ENCODE measurements at regions not wholly inside any gene's neighbourhood (a gene's known extent, or its start where the extent isn't known, plus 50 kb on each side); places are given as distances from the start of the nearest gene placed in this dataset.

GRCh38 chr1:4599951-4600481 is 54.4 kb upstream of the AJAP1 start:
- H3K27ac ChIP-seq (ENCODE audit: low read depth, low read length) = no peak overlapping the region
- no peaks in the 10 kb centered on the region for H3K36me3 ChIP-seq (ENCODE audit: low read length)
- no peaks in the 10 kb centered on the region for H3K79me2 ChIP-seq (ENCODE audit: insufficient read depth, low read length)
- H3K9me2 ChIP-seq (replicated peaks; ENCODE audit: insufficient read depth, low read length) = no peaks in the 10 kb centered on the region
- H3K4me2 ChIP-seq (ENCODE audit: low read depth, low read length, poor library complexity, severe bottlenecking) = no peak overlapping the region
- H4K20me1 ChIP-seq (ENCODE audit: low read depth, low read length) = no peaks in the 10 kb centered on the region
- TF ChIP-seq EZH2phosphoT487 (conservative IDR thresholded peaks at IDR 0.05; ENCODE audit: low read length) = no peak
- no peak for TF ChIP-seq CTCF (IDR thresholded peaks at IDR 0.05; ENCODE audit: insufficient read depth, low read length, poor library complexity, severe bottlenecking)
- H3K9me3 ChIP-seq (ENCODE audit: insufficient read depth, low read length) = no peaks in the 10 kb centered on the region
- no peak overlapping the region for H2AFZ ChIP-seq (ENCODE audit: low read depth, low read length, severe bottlenecking)
- no peak overlapping the region for H3K4me3 ChIP-seq (ENCODE audit: insufficient read depth, low read length, poor library complexity, severe bottlenecking)
- H3K27me3 ChIP-seq (ENCODE audit: low read length) = no peaks in the 10 kb centered on the region
- no peaks in the 10 kb centered on the region for H3F3A ChIP-seq (ENCODE audit: insufficient read depth)
- H3K9ac ChIP-seq (ENCODE audit: low read length) = no peak overlapping the region

- Histone ChIP-seq H2AFZ (ENCODE audit: low read depth, low read length, severe bottlenecking) (no peak overlapping the region), H3K9ac (ENCODE audit: low read length) (no peak overlapping the region), H3F3A (ENCODE audit: insufficient read depth) (no peaks in the 10 kb centered on the region), H3K79me2 (ENCODE audit: insufficient read depth, low read length) (no peaks in the 10 kb centered on the region), H3K9me3 (ENCODE audit: insufficient read depth, low read length) (no peaks in the 10 kb centered on the region), H3K9me2 (replicated peaks; ENCODE audit: insufficient read depth, low read length) (no peaks in the 10 kb centered on the region), H3K4me3 (ENCODE audit: insufficient read depth, low read length, poor library complexity, severe bottlenecking) (no peak overlapping the region), H3K27ac (ENCODE audit: low read depth, low read length) (no peak overlapping the region), H4K20me1 (ENCODE audit: low read depth, low read length) (no peaks in the 10 kb centered on the region), H3K36me3 (ENCODE audit: low read length) (no peaks in the 10 kb centered on the region), H3K27me3 (ENCODE audit: low read length) (no peaks in the 10 kb centered on the region), H3K4me2 (ENCODE audit: low read depth, low read length, poor library complexity, severe bottlenecking) (no peak overlapping the region)
- no peak for TF ChIP-seq CTCF (IDR thresholded peaks at IDR 0.05; ENCODE audit: insufficient read depth, low read length, poor library complexity, severe bottlenecking)
- TF ChIP-seq EZH2phosphoT487 (conservative IDR thresholded peaks at IDR 0.05; ENCODE audit: low read length) = no peak
Observed at GRCh38 chr1:4600615-4601460, 53.6 kb upstream of the AJAP1 start.

GRCh38 chr1:4601941-4602340 is 52.5 kb upstream of the AJAP1 start:
- H4K20me1 ChIP-seq (ENCODE audit: low read depth, low read length) = no peaks in the 10 kb centered on the region
- H3K36me3 ChIP-seq (ENCODE audit: low read length) = no peaks in the 10 kb centered on the region
- no peak overlapping the region for H3K9ac ChIP-seq (ENCODE audit: low read length)
- no peaks in the 10 kb centered on the region for H3K9me3 ChIP-seq (ENCODE audit: insufficient read depth, low read length)
- no peaks in the 10 kb centered on the region for H3F3A ChIP-seq (ENCODE audit: insufficient read depth)
- no peak overlapping the region for H2AFZ ChIP-seq (ENCODE audit: low read depth, low read length, severe bottlenecking)
- no peak overlapping the region for H3K4me2 ChIP-seq (ENCODE audit: low read depth, low read length, poor library complexity, severe bottlenecking)
- H3K9me2 ChIP-seq (replicated peaks; ENCODE audit: insufficient read depth, low read length) = no peaks in the 10 kb centered on the region
- H3K79me2 ChIP-seq (ENCODE audit: insufficient read depth, low read length) = no peaks in the 10 kb centered on the region
- H3K27me3 ChIP-seq (ENCODE audit: low read length) = no peaks in the 10 kb centered on the region
- H3K4me3 ChIP-seq (ENCODE audit: insufficient read depth, low read length, poor library complexity, severe bottlenecking) = no peak overlapping the region
- TF ChIP-seq EZH2phosphoT487 (conservative IDR thresholded peaks at IDR 0.05; ENCODE audit: low read length) = no peak
- TF ChIP-seq CTCF (IDR thresholded peaks at IDR 0.05; ENCODE audit: insufficient read depth, low read length, poor library complexity, severe bottlenecking) = no peak
- no peak overlapping the region for H3K27ac ChIP-seq (ENCODE audit: low read depth, low read length)
